ENCODE measurements at regions not wholly inside any gene's neighbourhood (a gene's known extent, or its start where the extent isn't known, plus 50 kb on each side); places are given as distances from the start of the nearest gene placed in this dataset.
A peak's percentile ranks its signal among the peaks of the same experiment; 100 is the strongest.

DNA sequence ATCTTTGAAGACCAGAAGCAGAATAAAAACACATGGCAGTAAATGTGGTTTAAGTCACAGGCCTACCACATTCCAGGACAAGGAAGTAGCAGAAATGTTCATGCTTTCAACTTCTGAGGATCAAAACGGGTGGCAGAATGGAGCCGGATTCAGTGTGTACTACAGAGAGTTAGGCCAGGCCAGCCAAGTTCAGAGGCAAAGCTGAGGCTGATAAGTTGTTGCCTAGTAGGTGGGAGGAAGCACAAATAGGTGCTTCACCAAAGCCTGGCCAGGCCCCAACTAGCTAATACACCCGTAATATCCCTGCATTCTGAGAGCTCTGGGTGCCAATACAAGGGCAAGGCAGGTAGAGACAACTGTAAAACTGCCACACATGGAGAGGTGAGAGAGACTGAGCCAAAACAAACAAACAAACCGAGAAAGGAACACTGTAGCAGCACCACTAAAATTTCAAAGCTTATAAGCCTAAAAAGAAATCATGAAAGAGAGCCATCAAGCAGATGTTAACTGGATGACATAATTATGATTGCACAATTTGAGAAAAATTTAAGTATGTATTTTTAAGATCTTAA, 156.4 kb upstream of the CBLB start:
- 45% methylated on average over 4 of the region's 4 CpGs for WGBS
- Histone ChIP-seq H3K4me3 (ENCODE audit: low read depth in 1 of 3, low read length in 3 of 3) (no peak overlapping the region), H3K27me3 (ENCODE audit: control insufficient read depth in 4 of 4, insufficient read depth in 4 of 4, low read length in 3 of 4) (no peaks in the 10 kb centered on the region), H3K9ac (ENCODE audit: low read depth in 1 of 2, low read length in 2 of 2) (no peak overlapping the region), H3K27ac (ENCODE audit: low read depth in 1 of 2, low read length in 2 of 2) (no peak overlapping the region), H3K36me3 (ENCODE audit: control insufficient read depth in 4 of 4, insufficient read depth in 3 of 4, low read depth in 1 of 4, low read length in 3 of 4) (no peaks in the 10 kb centered on the region), H3K9me3 (ENCODE audit: control insufficient read depth in 4 of 4, low read length in 3 of 4) (no peaks in the 10 kb centered on the region), H3K4me1 (ENCODE audit: control insufficient read depth in 4 of 4, insufficient read depth in 4 of 4, low read length in 3 of 4) (peaks cover 0 to 2% (median 0%) of the 10 kb centered on the region in 4 donors)
- no peak for DNase-seq (ENCODE audit: low spot score)
- peak in 1 of 2 donors; percentile 7 for TF ChIP-seq RXRA (IDR thresholded peaks at IDR 0.05)
- TF ChIP-seq, protein P1, sequence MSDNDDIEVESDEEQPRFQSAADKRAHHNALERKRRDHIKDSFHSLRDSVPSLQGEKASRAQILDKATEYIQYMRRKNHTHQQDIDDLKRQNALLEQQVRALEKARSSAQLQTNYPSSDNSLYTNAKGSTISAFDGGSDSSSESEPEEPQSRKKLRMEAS (IDR thresholded peaks at IDR 0.05), result no peak
- no peak for TF ChIP-seq FOXA2 (IDR thresholded peaks at IDR 0.05)
- TF ChIP-seq YY1 (IDR thresholded peaks at IDR 0.05), result no peak
- TF ChIP-seq, protein P2, sequence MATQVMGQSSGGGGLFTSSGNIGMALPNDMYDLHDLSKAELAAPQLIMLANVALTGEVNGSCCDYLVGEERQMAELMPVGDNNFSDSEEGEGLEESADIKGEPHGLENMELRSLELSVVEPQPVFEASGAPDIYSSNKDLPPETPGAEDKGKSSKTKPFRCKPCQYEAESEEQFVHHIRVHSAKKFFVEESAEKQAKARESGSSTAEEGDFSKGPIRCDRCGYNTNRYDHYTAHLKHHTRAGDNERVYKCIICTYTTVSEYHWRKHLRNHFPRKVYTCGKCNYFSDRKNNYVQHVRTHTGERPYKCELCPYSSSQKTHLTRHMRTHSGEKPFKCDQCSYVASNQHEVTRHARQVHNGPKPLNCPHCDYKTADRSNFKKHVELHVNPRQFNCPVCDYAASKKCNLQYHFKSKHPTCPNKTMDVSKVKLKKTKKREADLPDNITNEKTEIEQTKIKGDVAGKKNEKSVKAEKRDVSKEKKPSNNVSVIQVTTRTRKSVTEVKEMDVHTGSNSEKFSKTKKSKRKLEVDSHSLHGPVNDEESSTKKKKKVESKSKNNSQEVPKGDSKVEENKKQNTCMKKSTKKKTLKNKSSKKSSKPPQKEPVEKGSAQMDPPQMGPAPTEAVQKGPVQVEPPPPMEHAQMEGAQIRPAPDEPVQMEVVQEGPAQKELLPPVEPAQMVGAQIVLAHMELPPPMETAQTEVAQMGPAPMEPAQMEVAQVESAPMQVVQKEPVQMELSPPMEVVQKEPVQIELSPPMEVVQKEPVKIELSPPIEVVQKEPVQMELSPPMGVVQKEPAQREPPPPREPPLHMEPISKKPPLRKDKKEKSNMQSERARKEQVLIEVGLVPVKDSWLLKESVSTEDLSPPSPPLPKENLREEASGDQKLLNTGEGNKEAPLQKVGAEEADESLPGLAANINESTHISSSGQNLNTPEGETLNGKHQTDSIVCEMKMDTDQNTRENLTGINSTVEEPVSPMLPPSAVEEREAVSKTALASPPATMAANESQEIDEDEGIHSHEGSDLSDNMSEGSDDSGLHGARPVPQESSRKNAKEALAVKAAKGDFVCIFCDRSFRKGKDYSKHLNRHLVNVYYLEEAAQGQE (IDR thresholded peaks at IDR 0.05), result no peak
- TF ChIP-seq NR2F2 (IDR thresholded peaks at IDR 0.05), result no peak
- peak in 1 of 2 donors; percentile 5 for TF ChIP-seq RAD21 (IDR thresholded peaks at IDR 0.05)
- no peak for TF ChIP-seq SP1 (IDR thresholded peaks at IDR 0.05)

GRCh38 chr3:106029954-106030626, 161.3 kb upstream of the CBLB start:
- TF ChIP-seq RXRA (IDR thresholded peaks at IDR 0.05) (no peak), SP1 (IDR thresholded peaks at IDR 0.05) (no peak), RAD21 (IDR thresholded peaks at IDR 0.05) (no peak), HNF4G (IDR thresholded peaks at IDR 0.05) (no peak), FOXA1 (IDR thresholded peaks at IDR 0.05) (no peak), HNF4A (conservative IDR thresholded peaks at IDR 0.05) (no peak), YY1 (IDR thresholded peaks at IDR 0.05) (no peak), TAF1 (conservative IDR thresholded peaks at IDR 0.05) (no peak), NR2F2 (IDR thresholded peaks at IDR 0.05) (no peak), EGR1 (IDR thresholded peaks at IDR 0.05; ENCODE audit: low read depth in 2 of 2) (no peak), JUND (IDR thresholded peaks at IDR 0.05) (no peak), ZBTB33 (IDR thresholded peaks at IDR 0.05) (no peak), ATF3 (IDR thresholded peaks at IDR 0.05) (no peak), FOXA2 (IDR thresholded peaks at IDR 0.05) (no peak)
- TF ChIP-seq, protein P1 (IDR thresholded peaks at IDR 0.05), result no peak
- TF ChIP-seq, protein P3, sequence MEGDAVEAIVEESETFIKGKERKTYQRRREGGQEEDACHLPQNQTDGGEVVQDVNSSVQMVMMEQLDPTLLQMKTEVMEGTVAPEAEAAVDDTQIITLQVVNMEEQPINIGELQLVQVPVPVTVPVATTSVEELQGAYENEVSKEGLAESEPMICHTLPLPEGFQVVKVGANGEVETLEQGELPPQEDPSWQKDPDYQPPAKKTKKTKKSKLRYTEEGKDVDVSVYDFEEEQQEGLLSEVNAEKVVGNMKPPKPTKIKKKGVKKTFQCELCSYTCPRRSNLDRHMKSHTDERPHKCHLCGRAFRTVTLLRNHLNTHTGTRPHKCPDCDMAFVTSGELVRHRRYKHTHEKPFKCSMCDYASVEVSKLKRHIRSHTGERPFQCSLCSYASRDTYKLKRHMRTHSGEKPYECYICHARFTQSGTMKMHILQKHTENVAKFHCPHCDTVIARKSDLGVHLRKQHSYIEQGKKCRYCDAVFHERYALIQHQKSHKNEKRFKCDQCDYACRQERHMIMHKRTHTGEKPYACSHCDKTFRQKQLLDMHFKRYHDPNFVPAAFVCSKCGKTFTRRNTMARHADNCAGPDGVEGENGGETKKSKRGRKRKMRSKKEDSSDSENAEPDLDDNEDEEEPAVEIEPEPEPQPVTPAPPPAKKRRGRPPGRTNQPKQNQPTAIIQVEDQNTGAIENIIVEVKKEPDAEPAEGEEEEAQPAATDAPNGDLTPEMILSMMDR (IDR thresholded peaks at IDR 0.05; ENCODE audit: low read depth, low read length, missing input control), result no peak
- TF ChIP-seq, protein P2 (IDR thresholded peaks at IDR 0.05), result no peak
- 89% methylated on average over 4 of the region's 4 CpGs for WGBS
- DNase-seq (ENCODE audit: low spot score), result no peak
- no peak overlapping the region for H3K27ac ChIP-seq (ENCODE audit: low read depth in 1 of 2, low read length in 2 of 2)
- H3K36me3 ChIP-seq (ENCODE audit: control insufficient read depth in 4 of 4, insufficient read depth in 3 of 4, low read depth in 1 of 4, low read length in 3 of 4), result no peaks in the 10 kb centered on the region
- no peak overlapping the region for H3K9ac ChIP-seq (ENCODE audit: low read depth in 1 of 2, low read length in 2 of 2)
- no peak overlapping the region for H3K4me3 ChIP-seq (ENCODE audit: low read depth in 1 of 3, low read length in 3 of 3)
- no peaks in the 10 kb centered on the region for H3K9me3 ChIP-seq (ENCODE audit: control insufficient read depth in 4 of 4, low read length in 3 of 4)
- no peaks in the 10 kb centered on the region for H3K27me3 ChIP-seq (ENCODE audit: control insufficient read depth in 4 of 4, insufficient read depth in 4 of 4, low read length in 3 of 4)
- H3K4me1 ChIP-seq (ENCODE audit: control insufficient read depth in 4 of 4, insufficient read depth in 4 of 4, low read length in 3 of 4), result peaks cover 0 to 2% (median 0%) of the 10 kb centered on the region in 4 donors

All from liver (tissue), 8 donors.